Breast epithelium (tissue), 4 donors: ENCODE measurements at regions not wholly inside any gene's neighbourhood (a gene's known extent, or its start where the extent isn't known, plus 50 kb on each side); places are given as distances from the start of the nearest gene placed in this dataset.

ENCODE experiments used
- DNase-seq, 2 donors: peaks; one replicate each; pipeline ENCODE4 v3.0.0-alpha.2; 2019; ENCODE audit warnings: low spot score in 2 of 2
- H3K27ac ChIP-seq, 2 donors: fragments of 200-600 bp; sonication (generic) in 1 of 2; one replicate each; pipeline ENCODE4 v1.5.1; 2016 to 2019; ENCODE audit warnings: mild to moderate bottlenecking in 1 of 2
- H3K27me3 ChIP-seq, 2 donors: fragments of 200-600 bp; sonication (generic) in 1 of 2; one replicate each; pipeline versions ENCODE4 v1.5.1 to v1.6.0; 2017 to 2019; ENCODE audit warnings: control low read depth in 1 of 2, mild to moderate bottlenecking in 1 of 2
- H3K36me3 ChIP-seq: fragments of 200-600 bp; one replicate; pipeline ENCODE4 v1.5.1; 2019
- H3K4me1 ChIP-seq, 2 donors: fragments of 200-600 bp; sonication (generic); one replicate each; pipeline ENCODE4 v1.5.1; 2016 to 2019; ENCODE audit warnings: control low read depth in 1 of 2
- H3K4me3 ChIP-seq, 3 donors: fragments of 200-600 bp; sonication (generic); 1 replicate in 2 of 3; 2 replicates in 1 of 3; pipeline ENCODE4 v1.5.1; 2016 to 2019; ENCODE audit warnings: mild to moderate bottlenecking in 3 of 3, moderate library complexity in 2 of 3
- H3K9me3 ChIP-seq, 2 donors: fragments of 200-600 bp; sonication (generic) in 1 of 2; one replicate each; pipeline ENCODE4 v1.5.1; 2016 to 2019; ENCODE audit warnings: control low read depth in 1 of 2
- CTCF ChIP-seq, 3 donors: fragments of 450-650 bp; IDR thresholded peaks; one replicate each; pipeline ENCODE4 v1.5.1; 2016 to 2017; ENCODE audit warnings: antibody characterized with exemption in 3 of 3, mild to moderate bottlenecking in 3 of 3, moderate library complexity in 3 of 3
- POLR2A ChIP-seq: fragments of 450-650 bp; IDR thresholded peaks from one replicate; pipeline ENCODE4 v1.6.1; 2016; ENCODE audit warnings: antibody characterized with exemption, mild to moderate bottlenecking, moderate library complexity
- POLR2AphosphoS5 ChIP-seq, 3 donors: sonication (generic); formaldehyde crosslinking; IDR thresholded peaks; one replicate each; pipeline ENCODE4 v1.6.1; 2017; ENCODE audit warnings: antibody characterized with exemption in 3 of 3
- intact Hi-C: fragments of 100-400 bp; cut with DNase I; formaldehyde crosslinking; loops from one replicate; pipeline ENCODE4 v1.15.1; 2023; ENCODE audit warnings: low total_unique reads

- no peak for DNase-seq
- no peaks in the 10 kb centered on the region for H3K9me3 ChIP-seq
- H3K36me3 ChIP-seq: no peaks in the 10 kb centered on the region
- no peak for TF ChIP-seq POLR2A
- no peak for TF ChIP-seq CTCF (IDR thresholded peaks at IDR 0.05)
- no peak for TF ChIP-seq POLR2AphosphoS5 (IDR thresholded peaks at IDR 0.05)
- intact Hi-C loops: no loop called here
- no peaks in the 10 kb centered on the region for H3K27me3 ChIP-seq
- H3K27ac ChIP-seq: no peak overlapping the region
- no peaks in the 10 kb centered on the region for H3K4me1 ChIP-seq
- H3K4me3 ChIP-seq: no peak overlapping the region
Measured at GRCh38 chr3:804211-804610, 288.6 kb upstream of the CNTN6 start.

- intact Hi-C loops: no loop called here
- Histone ChIP-seq H3K27me3 (no peaks in the 10 kb centered on the region), H3K36me3 (no peaks in the 10 kb centered on the region), H3K27ac (no peak overlapping the region), H3K4me1 (no peaks in the 10 kb centered on the region), H3K4me3 (no peak overlapping the region), H3K9me3 (no peaks in the 10 kb centered on the region)
- no peak for DNase-seq
- TF ChIP-seq POLR2A: no peak
- no peak for TF ChIP-seq CTCF (IDR thresholded peaks at IDR 0.05)
- TF ChIP-seq POLR2AphosphoS5 (IDR thresholded peaks at IDR 0.05): no peak
Measured at GRCh38 chr3:805326-805725, 287.5 kb upstream of the CNTN6 start.

- H3K4me1 ChIP-seq: no peaks in the 10 kb centered on the region
- H3K4me3 ChIP-seq: no peak overlapping the region
- intact Hi-C loops: no loop called here
- no peaks in the 10 kb centered on the region for H3K9me3 ChIP-seq
- no peaks in the 10 kb centered on the region for H3K27me3 ChIP-seq
- H3K36me3 ChIP-seq: no peaks in the 10 kb centered on the region
- no peak for TF ChIP-seq CTCF (IDR thresholded peaks at IDR 0.05)
- no peak for TF ChIP-seq POLR2A
- TF ChIP-seq POLR2AphosphoS5 (IDR thresholded peaks at IDR 0.05): no peak
- no peak for DNase-seq
- no peak overlapping the region for H3K27ac ChIP-seq
Measured at GRCh38 chr3:806006-806405, 286.8 kb upstream of the CNTN6 start.

- no peaks in the 10 kb centered on the region for H3K27me3 ChIP-seq
- H3K4me1 ChIP-seq: no peaks in the 10 kb centered on the region
- H3K4me3 ChIP-seq: no peak overlapping the region
- H3K36me3 ChIP-seq: no peaks in the 10 kb centered on the region
- H3K9me3 ChIP-seq: peaks cover 4 to 14% of the 10 kb centered on the region in 2 donors
- TF ChIP-seq CTCF (IDR thresholded peaks at IDR 0.05) (no peak), POLR2AphosphoS5 (IDR thresholded peaks at IDR 0.05) (no peak), POLR2A (no peak)
- DNase-seq: no peak
- no peak overlapping the region for H3K27ac ChIP-seq
- intact Hi-C loops: no loop called here
Measured at GRCh38 chr3:816605-817004, 276.2 kb upstream of the CNTN6 start.

GRCh38 chr3:834679-835078 lies 258.1 kb upstream of the CNTN6 start:
- H3K4me3 ChIP-seq: no peak overlapping the region
- no peak for DNase-seq
- H3K27me3 ChIP-seq: no peaks in the 10 kb centered on the region
- H3K27ac ChIP-seq: no peak overlapping the region
- H3K4me1 ChIP-seq: no peaks in the 10 kb centered on the region
- TF ChIP-seq POLR2AphosphoS5 (IDR thresholded peaks at IDR 0.05) (no peak), POLR2A (no peak), CTCF (IDR thresholded peaks at IDR 0.05) (no peak)
- no peaks in the 10 kb centered on the region for H3K36me3 ChIP-seq
- intact Hi-C loops: no loop called here
- peaks cover 3 to 13% of the 10 kb centered on the region in 2 donors for H3K9me3 ChIP-seq
